Transverse colon (tissue), 3 donors: ENCODE measurements at regions not wholly inside any gene's neighbourhood (a gene's known extent, or its start where the extent isn't known, plus 50 kb on each side); places are given as distances from the start of the nearest gene placed in this dataset.

Experiments
- CTCF ChIP-seq, 5 experiments: fragments of 200-600 bp in 3 of 5; fragments of 450-650 bp in 2 of 5; sonication (generic) in 3 of 5; IDR thresholded peaks; 1 replicate in 2 of 5; 2 replicates in 3 of 5; pipeline ENCODE4 v1.5.1; 2016 to 2017; ENCODE audit warnings: antibody characterized with exemption in 5 of 5, inconsistent platforms in 3 of 5, mild to moderate bottlenecking in 2 of 5, moderate library complexity in 1 of 5
- POLR2A ChIP-seq: fragments of 450-650 bp; IDR thresholded peaks from one replicate; pipeline ENCODE4 v1.6.1; 2016; ENCODE audit warnings: antibody characterized with exemption, mild to moderate bottlenecking, moderate library complexity

- TF ChIP-seq POLR2A (no peak), CTCF (IDR thresholded peaks at IDR 0.05) (no peak)
Observed at GRCh38 chr6:166252601-166253000, 55.6 kb downstream of the PRR18 start.
